Neuronal stem cell (in vitro differentiated cells): ENCODE measurements at regions not wholly inside any gene's neighbourhood (a gene's known extent, or its start where the extent isn't known, plus 50 kb on each side); places are given as distances from the start of the nearest gene placed in this dataset.
A peak's percentile ranks its signal among the peaks of the same experiment; 100 is the strongest.

Experiments used
- DNase-seq: peaks from one replicate; pipeline ENCODE4 v3.0.0-alpha.2; 2013; ENCODE audit warnings: low spot score
- H2AFZ ChIP-seq: one replicate; pipeline ENCODE4 v1.6.1; 2013; ENCODE audit warnings: mild to moderate bottlenecking, low read length, inconsistent platforms
- H2AK5ac ChIP-seq: 2 replicates; pipeline ENCODE4 v1.6.1; 2013; ENCODE audit warnings: low read depth, mild to moderate bottlenecking, inconsistent platforms, low read length, moderate library complexity, mixed read lengths
- H2BK120ac ChIP-seq: 2 replicates; pipeline ENCODE4 v1.6.1; 2013; ENCODE audit warnings: low read depth, mild to moderate bottlenecking, inconsistent platforms, low read length, moderate library complexity, mixed read lengths
- H2BK12ac ChIP-seq: one replicate; pipeline ENCODE4 v1.6.1; 2013; ENCODE audit warnings: low read length, inconsistent platforms
- H2BK15ac ChIP-seq: 2 replicates; pipeline ENCODE4 v1.6.1; 2013; ENCODE audit warnings: mild to moderate bottlenecking, low read length, inconsistent platforms, mixed read lengths
- H2BK5ac ChIP-seq: one replicate; pipeline ENCODE4 v1.6.1; 2013; ENCODE audit warnings: inconsistent platforms, mild to moderate bottlenecking, low read length, moderate library complexity
- H3K14ac ChIP-seq: one replicate; pipeline ENCODE4 v1.6.1; 2013; ENCODE audit warnings: low read length, inconsistent platforms
- H3K18ac ChIP-seq: 2 replicates; pipeline ENCODE4 v1.6.1; 2013; ENCODE audit warnings: low read length, inconsistent platforms
- H3K23ac ChIP-seq: 2 replicates; pipeline ENCODE4 v1.6.1; 2013; ENCODE audit warnings: low read depth, mild to moderate bottlenecking, mixed read lengths, low read length, inconsistent platforms; ENCODE audit not compliant: poor library complexity
- H3K27ac ChIP-seq: replicated peaks from 3 replicates; pipeline ENCODE4 v1.5.1; 2013; ENCODE audit warnings: low read length, inconsistent platforms
- H3K27me3 ChIP-seq, 3 experiments: 2 replicates each; pipeline ENCODE4 v1.6.1; 2013; ENCODE audit warnings: low read length in 3 of 3, mild to moderate bottlenecking in 2 of 3, inconsistent platforms in 1 of 3, low read depth in 1 of 3, mixed read lengths in 1 of 3, moderate library complexity in 1 of 3; ENCODE audit not compliant: control insufficient read depth in 3 of 3, insufficient read depth in 3 of 3
- H3K36me3 ChIP-seq, 2 donors: replicated peaks in 1 of 2; 2 replicates each; pipeline ENCODE4 v1.6.1; 2013; ENCODE audit warnings: low read length in 2 of 2; ENCODE audit not compliant: control insufficient read depth in 2 of 2, insufficient read depth in 2 of 2
- H3K4ac ChIP-seq: 2 replicates; pipeline ENCODE4 v1.6.1; 2013; ENCODE audit warnings: inconsistent platforms, mild to moderate bottlenecking, low read length, moderate library complexity
- H3K4me1 ChIP-seq, 2 donors: 1 replicate in 1 of 2; 2 replicates in 1 of 2; pipeline ENCODE4 v1.6.1; 2013; ENCODE audit warnings: low read length in 2 of 2, low read depth in 1 of 2; ENCODE audit not compliant: control insufficient read depth in 2 of 2, insufficient read depth in 1 of 2
- H3K4me2 ChIP-seq: one replicate; pipeline ENCODE4 v1.6.1; 2013; ENCODE audit warnings: mild to moderate bottlenecking, low read length, inconsistent platforms; ENCODE audit not compliant: insufficient read depth, poor library complexity, severe bottlenecking
- H3K4me3 ChIP-seq, 2 donors: 2 replicates each; pipeline ENCODE4 v1.5.1; 2013; ENCODE audit warnings: low read length in 2 of 2, mild to moderate bottlenecking in 2 of 2, inconsistent platforms in 1 of 2, moderate library complexity in 1 of 2
- H3K79me1 ChIP-seq: one replicate; pipeline ENCODE4 v1.6.1; 2013; ENCODE audit warnings: low read depth, mild to moderate bottlenecking, inconsistent platforms, low read length, moderate library complexity
- H3K9ac ChIP-seq: one replicate; pipeline ENCODE4 v1.6.1; 2013; ENCODE audit warnings: mild to moderate bottlenecking, low read depth, low read length, inconsistent platforms; ENCODE audit not compliant: poor library complexity
- H3K9me3 ChIP-seq, 2 donors: replicated peaks in 1 of 2; 2 replicates each; pipeline versions ENCODE3 to v1.6.1; 2013; ENCODE audit warnings: low read length in 2 of 2, mild to moderate bottlenecking in 2 of 2, inconsistent platforms in 1 of 2, low read depth in 1 of 2, mixed read lengths in 1 of 2, moderate library complexity in 1 of 2; ENCODE audit not compliant: control insufficient read depth in 2 of 2, insufficient read depth in 1 of 2
- H4K8ac ChIP-seq: one replicate; pipeline ENCODE4 v1.6.1; 2013; ENCODE audit warnings: low read depth, mild to moderate bottlenecking, inconsistent platforms, low read length, moderate library complexity
- H4K91ac ChIP-seq: one replicate; pipeline ENCODE4 v1.6.1; 2013; ENCODE audit warnings: low read length, low read depth, mild to moderate bottlenecking, inconsistent platforms; ENCODE audit not compliant: poor library complexity
- WGBS, 2 donors: extraction: QIAGEN DNeasy Blood & Tissue Kit; methylation state at CpG; one replicate each; pipeline ENCODE4 v1.1.7; 2013; ENCODE audit warnings: missing lambda C conversion rate in 2 of 2, mixed read lengths in 1 of 2; ENCODE audit not compliant: insufficient read length in 2 of 2, insufficient replicate concordance in 1 of 2; ENCODE audit errors: extremely low coverage in 2 of 2; 5-methylcytosine and 5-hydroxymethylcytosine counted together

DNA sequence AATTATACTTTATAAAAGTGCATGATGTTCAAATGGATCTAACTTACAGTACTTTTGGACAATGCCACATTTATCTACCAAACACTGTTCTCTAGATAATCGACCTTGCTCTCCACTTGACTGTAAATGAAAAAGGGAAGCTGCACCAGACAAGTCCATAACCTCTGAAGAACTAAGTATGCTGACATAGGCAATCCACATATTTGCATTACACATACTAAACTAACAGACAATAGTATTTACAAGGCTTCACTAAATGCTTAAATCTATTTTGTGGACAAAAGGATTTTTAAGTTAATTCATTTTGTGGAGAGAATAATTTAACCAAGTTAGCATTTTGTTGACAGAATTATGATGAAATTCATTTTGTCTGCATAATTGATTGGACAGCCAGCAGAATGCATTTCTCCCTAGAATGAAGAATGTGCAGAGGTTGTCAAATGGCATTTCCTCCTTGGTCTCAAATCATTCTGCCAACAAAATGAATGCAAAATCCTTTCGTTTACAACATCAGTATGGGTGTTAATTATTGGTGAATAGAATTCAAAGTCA, 520.9 kb downstream of the CPS1 start:
- Histone ChIP-seq H4K91ac (no peak overlapping the region), H2BK12ac (no peak overlapping the region), H3K14ac (no peak overlapping the region), H2AFZ (no peak overlapping the region), H2BK120ac (no peak overlapping the region), H3K18ac (no peak overlapping the region), H3K4me2 (no peak overlapping the region), H3K9ac (no peak overlapping the region), H2BK5ac (no peak overlapping the region), H4K8ac (no peak overlapping the region), H3K9me3 (no peaks in the 10 kb centered on the region), H3K4me3 (no peak overlapping the region), H3K23ac (no peak overlapping the region), H3K79me1 (no peaks in the 10 kb centered on the region), H3K27me3 (no peaks in the 10 kb centered on the region), H2AK5ac (no peak overlapping the region), H3K27ac (no peak overlapping the region), H3K4ac (no peak overlapping the region), H3K4me1 (peaks cover 0 to 2% of the 10 kb centered on the region in 2 donors), H2BK15ac (no peak overlapping the region), H3K36me3 (no peaks in the 10 kb centered on the region)
- WGBS, 2 donors, result no CpG with 5 or more reads among the region's 2 CpGs
- DNase-seq, result no peak

DNA sequence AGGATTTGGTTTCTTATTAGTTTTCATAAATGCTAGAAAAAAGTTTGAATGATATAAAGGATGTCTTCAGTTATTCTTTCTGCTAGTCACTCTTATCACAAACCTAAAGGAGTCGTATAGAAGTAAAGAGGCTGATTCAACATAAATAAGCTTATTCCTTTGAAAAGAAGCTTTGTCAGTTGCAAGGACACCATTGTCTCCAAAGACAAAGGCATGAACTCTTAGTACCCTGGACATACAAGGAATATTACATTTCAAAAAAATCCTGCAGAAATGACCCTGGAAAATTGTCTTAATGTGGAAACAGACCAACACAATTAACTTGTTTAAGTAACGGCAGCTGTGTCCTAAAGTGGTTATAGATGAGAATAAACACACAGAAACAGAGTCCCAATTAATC, 528.0 kb downstream of the CPS1 start:
- H3K79me1 ChIP-seq, result no peaks in the 10 kb centered on the region
- no peak overlapping the region for H3K23ac ChIP-seq
- H3K4me3 ChIP-seq, result no peak overlapping the region
- no peak overlapping the region for H2AFZ ChIP-seq
- H4K8ac ChIP-seq, result no peak overlapping the region
- no CpG with 5 or more reads among the region's 2 CpGs for WGBS, 2 donors
- no peak overlapping the region for H3K18ac ChIP-seq
- no peaks in the 10 kb centered on the region for H3K27me3 ChIP-seq
- no peak overlapping the region for H2BK120ac ChIP-seq
- H2BK12ac ChIP-seq, result no peak overlapping the region
- H3K4me1 ChIP-seq, result peaks cover 2 to 14% of the 10 kb centered on the region in 2 donors
- no peak overlapping the region for H2AK5ac ChIP-seq
- H4K91ac ChIP-seq, result no peak overlapping the region
- no peak overlapping the region for H2BK15ac ChIP-seq
- no peaks in the 10 kb centered on the region for H3K9me3 ChIP-seq
- no peak overlapping the region for H3K4me2 ChIP-seq
- no peak overlapping the region for H3K9ac ChIP-seq
- H3K4ac ChIP-seq, result no peak overlapping the region
- no peak overlapping the region for H2BK5ac ChIP-seq
- no peak overlapping the region for H3K14ac ChIP-seq
- no peak for DNase-seq
- no peaks in the 10 kb centered on the region for H3K36me3 ChIP-seq
- no peak overlapping the region for H3K27ac ChIP-seq

DNA sequence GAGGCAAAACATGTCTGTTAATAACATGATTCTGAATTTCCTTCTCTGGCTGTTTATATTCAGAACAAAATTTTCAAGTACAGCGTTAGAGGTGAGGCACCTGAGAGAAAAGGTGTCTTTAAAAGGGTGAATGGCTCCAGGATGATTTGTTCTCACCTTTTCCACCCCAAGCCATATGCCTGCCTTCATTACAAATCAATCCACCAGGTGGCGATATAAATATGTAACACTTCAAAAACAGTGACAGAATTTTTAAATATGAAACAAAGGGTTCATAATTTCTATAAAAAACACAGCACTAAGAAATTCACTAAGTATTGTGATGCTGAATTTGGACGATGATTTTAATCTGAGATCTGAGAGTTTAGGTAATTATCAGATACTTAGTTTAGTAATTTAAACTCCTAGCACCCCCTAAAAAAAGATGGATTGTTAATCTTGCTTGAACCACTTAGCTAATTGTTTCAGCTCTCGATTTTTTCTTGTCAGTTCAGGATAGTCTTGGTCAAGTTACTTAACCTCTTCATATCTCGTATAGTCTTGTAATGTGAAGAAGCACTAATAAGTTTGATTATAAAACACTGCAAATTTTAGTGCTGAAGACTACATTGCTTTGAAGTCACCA, 528.8 kb downstream of the CPS1 start:
- Histone ChIP-seq H3K36me3 (no peaks in the 10 kb centered on the region), H3K4me1 (peaks cover 2 to 14% of the 10 kb centered on the region in 2 donors), H3K4ac (no peak overlapping the region), H2BK120ac (no peak overlapping the region), H2BK15ac (no peak overlapping the region), H3K27ac (no peak overlapping the region), H3K4me2 (no peak overlapping the region), H3K18ac (no peak overlapping the region), H3K79me1 (no peaks in the 10 kb centered on the region), H3K14ac (no peak overlapping the region), H3K9ac (no peak overlapping the region), H4K91ac (no peak overlapping the region), H2AFZ (peak overlapping the region; percentile 3), H2BK12ac (no peak overlapping the region), H3K27me3 (no peaks in the 10 kb centered on the region), H2BK5ac (no peak overlapping the region), H2AK5ac (no peak overlapping the region), H3K9me3 (no peaks in the 10 kb centered on the region), H3K23ac (no peak overlapping the region), H4K8ac (no peak overlapping the region), H3K4me3 (no peak overlapping the region)
- no CpG with 5 or more reads among the region's 5 CpGs for WGBS, 2 donors
- DNase-seq, result peak; percentile 9

DNA sequence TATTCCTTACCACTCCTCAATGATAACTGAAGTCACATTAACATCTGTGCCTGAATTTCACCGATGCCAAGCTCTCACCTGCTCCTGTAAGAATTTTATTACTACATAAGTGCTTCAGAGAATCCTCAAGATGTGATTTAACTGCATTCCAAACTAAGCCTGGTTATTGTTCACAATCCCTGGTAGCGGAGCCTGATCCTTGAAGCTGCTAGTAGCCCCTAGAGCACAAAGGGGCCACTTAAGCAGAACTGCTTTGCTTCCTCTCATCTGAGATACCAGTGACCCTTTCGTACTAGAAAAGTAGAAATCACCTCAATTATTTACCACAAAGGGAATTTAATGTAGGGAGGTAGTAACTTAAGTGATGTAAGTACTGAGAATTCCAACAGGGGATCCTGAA, 529.6 kb downstream of the CPS1 start:
- Histone ChIP-seq H3K27ac (no peak overlapping the region), H4K91ac (no peak overlapping the region), H3K4me3 (no peak overlapping the region), H2AFZ (peak overlapping the region; percentile 74), H3K4me2 (no peak overlapping the region), H3K36me3 (no peaks in the 10 kb centered on the region), H3K4me1 (peaks cover 2 to 14% of the 10 kb centered on the region in 2 donors), H2BK12ac (no peak overlapping the region), H3K23ac (no peak overlapping the region), H2BK15ac (no peak overlapping the region), H3K27me3 (no peaks in the 10 kb centered on the region), H3K18ac (no peak overlapping the region), H3K9me3 (no peaks in the 10 kb centered on the region), H3K9ac (no peak overlapping the region), H3K79me1 (no peaks in the 10 kb centered on the region), H2BK5ac (no peak overlapping the region), H4K8ac (no peak overlapping the region), H3K4ac (no peak overlapping the region), H3K14ac (no peak overlapping the region), H2BK120ac (no peak overlapping the region), H2AK5ac (no peak overlapping the region)
- WGBS, 2 donors, result no CpG with 5 or more reads among the region's 3 CpGs
- DNase-seq, result peak; percentile 31
